DND-41 (cell line): ENCODE measurements at regions not wholly inside any gene's neighbourhood (a gene's known extent, or its start where the extent isn't known, plus 50 kb on each side); places are given as distances from the start of the nearest gene placed in this dataset.
"Not testable (repeated sequence)": the region's sequence is repeated elsewhere in the genome, so short reads cannot be mapped to it uniquely, and the experiment has no call there.

Experiments used
- EZH2 ChIP-seq: IDR thresholded peaks from 3 replicates; pipeline ENCODE4 v1.6.1; 2012; ENCODE audit warnings: borderline replicate concordance, low read depth, mild to moderate bottlenecking, moderate library complexity, low read length, inconsistent platforms; ENCODE audit not compliant: severe bottlenecking
- TF ChIP-seq, protein P1 (sequence below): IDR thresholded peaks from 2 replicates; pipeline ENCODE4 v1.5.1; 2012; ENCODE audit warnings: borderline replicate concordance, low read length, moderate library complexity, mild to moderate bottlenecking; ENCODE audit not compliant: poor library complexity, severe bottlenecking; ENCODE audit errors: extremely low read depth

DNA sequence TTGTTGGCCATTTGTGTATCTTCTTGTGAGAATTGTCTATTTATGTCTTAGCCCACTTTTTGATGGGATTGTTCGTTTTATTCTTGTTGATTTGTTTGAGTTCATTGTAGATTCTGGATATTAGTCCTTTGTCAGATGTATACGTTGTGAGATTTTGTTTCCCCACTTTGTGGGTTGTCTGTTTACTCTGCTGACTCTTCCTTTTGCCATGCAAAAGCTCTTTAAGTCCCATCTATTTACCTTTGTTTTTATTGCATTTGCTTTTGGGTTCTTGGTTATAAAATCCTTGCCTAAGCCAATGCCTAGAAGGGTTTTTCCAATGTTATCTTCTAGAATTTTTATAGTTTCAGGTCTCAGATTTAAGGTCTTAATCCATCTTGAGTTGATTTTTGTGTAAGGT lies 193.1 kb upstream of the STAC start:
- TF ChIP-seq, protein P1, sequence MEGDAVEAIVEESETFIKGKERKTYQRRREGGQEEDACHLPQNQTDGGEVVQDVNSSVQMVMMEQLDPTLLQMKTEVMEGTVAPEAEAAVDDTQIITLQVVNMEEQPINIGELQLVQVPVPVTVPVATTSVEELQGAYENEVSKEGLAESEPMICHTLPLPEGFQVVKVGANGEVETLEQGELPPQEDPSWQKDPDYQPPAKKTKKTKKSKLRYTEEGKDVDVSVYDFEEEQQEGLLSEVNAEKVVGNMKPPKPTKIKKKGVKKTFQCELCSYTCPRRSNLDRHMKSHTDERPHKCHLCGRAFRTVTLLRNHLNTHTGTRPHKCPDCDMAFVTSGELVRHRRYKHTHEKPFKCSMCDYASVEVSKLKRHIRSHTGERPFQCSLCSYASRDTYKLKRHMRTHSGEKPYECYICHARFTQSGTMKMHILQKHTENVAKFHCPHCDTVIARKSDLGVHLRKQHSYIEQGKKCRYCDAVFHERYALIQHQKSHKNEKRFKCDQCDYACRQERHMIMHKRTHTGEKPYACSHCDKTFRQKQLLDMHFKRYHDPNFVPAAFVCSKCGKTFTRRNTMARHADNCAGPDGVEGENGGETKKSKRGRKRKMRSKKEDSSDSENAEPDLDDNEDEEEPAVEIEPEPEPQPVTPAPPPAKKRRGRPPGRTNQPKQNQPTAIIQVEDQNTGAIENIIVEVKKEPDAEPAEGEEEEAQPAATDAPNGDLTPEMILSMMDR, result not testable (repeated sequence)
- not testable (repeated sequence) for TF ChIP-seq EZH2
